Stromal cell of bone marrow (primary cell): ENCODE measurements at regions not wholly inside any gene's neighbourhood (a gene's known extent, or its start where the extent isn't known, plus 50 kb on each side); places are given as distances from the start of the nearest gene placed in this dataset.

Experiments
- DNase-seq: peaks from one replicate; pipeline ENCODE4 v3.0.0-alpha.2; 2012; ENCODE audit warnings: low read depth

DNA sequence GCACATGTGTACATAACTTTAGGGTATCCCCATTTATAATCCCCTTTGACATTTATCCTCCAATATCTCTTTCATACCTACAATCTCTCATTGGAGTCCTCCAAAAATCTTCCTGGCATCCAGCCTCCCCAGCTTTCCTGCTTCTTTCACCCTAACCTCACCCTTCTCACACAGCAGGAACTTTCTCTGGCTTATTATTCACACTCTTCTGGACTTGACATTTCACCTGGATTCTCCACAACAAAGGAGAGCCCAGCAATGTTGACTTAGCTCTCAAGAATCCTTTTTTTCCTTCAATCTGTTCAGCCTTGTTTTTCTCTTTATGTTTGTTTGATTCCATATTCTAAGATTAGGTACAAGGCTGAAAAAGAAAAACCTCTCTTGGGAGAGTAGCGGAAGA lies 783.6 kb upstream of the ACVR2A start:
- DNase-seq = no peak

- DNase-seq = no peak
Measured at GRCh38 chr2:147057892-147058490, 786.8 kb upstream of the ACVR2A start.

DNA sequence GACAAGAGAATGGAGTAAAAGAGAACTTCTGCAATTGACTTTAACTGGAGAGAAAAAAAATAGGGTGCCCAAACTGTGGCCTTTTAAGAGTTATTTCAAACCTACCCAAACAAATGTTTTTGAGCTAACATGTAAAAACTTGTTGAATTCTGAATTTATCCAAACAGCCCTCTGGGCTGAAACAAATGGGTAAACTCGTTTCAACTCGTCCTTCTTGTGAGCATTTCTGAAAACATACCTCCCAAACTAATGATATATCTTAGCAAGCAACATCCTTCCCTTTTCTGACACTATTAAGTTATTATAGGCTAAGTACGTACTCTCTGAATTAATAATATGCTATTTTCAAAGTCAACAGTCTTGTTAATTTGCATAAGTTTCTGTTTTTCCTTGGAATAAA lies 793.0 kb upstream of the ACVR2A start:
- DNase-seq = no peak

- DNase-seq = peak; percentile 25
Measured at GRCh38 chr2:147051248-147051647, 793.6 kb upstream of the ACVR2A start.

DNA sequence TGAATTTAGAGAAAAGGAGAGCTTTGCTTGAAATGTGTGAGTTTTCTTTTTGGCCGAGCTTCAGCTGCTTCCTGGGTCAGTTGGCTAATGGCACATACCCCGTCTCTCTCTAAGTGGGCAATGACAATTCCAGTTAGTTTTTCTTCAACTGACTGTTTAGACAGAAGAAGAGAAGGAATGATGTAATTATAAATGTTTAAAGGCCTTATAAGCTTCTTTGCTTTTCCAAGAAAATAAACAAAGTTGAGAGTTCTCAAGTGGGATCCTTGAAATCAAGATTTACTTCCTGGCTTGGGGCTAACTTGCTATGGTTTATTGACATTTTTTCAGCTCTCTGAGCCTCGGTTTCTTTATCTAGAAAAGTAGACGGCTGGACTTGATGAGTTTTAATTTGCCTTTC lies 794.9 kb upstream of the ACVR2A start:
- DNase-seq = no peak

GRCh38 chr2:147046473-147046872 lies 798.4 kb upstream of the ACVR2A start:
- no peak for DNase-seq

- DNase-seq = no peak
Measured at GRCh38 chr2:147045113-147045512, 799.7 kb upstream of the ACVR2A start.

GRCh38 chr2:147041121-147041494 lies 803.7 kb upstream of the ACVR2A start:
- DNase-seq = no peak

GRCh38 chr2:147040298-147041120 lies 804.3 kb upstream of the ACVR2A start:
- DNase-seq = no peak

- no peak for DNase-seq
Measured at GRCh38 chr2:147037048-147037447, 807.8 kb upstream of the ACVR2A start.

DNA sequence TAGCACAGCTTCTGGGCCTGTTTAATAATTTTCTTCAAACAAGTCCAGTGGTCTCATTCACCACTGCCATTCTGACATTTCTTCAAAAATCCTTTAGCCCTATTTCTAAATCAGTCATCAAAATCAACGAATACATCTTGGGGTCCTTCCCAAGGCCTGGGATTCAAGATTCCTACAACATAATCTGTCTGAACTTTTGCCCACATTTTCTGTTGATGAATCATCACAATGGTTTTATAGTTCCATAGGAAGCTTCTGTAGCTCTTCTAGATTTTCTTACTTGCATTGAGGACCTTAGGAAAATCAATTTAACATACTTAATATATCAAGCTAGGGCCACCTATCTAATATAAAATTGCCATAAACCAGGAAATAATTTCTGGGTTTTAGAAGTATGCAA lies 811.8 kb upstream of the ACVR2A start:
- no peak for DNase-seq

GRCh38 chr2:147031897-147032296 lies 812.9 kb upstream of the ACVR2A start:
- no peak for DNase-seq

DNA sequence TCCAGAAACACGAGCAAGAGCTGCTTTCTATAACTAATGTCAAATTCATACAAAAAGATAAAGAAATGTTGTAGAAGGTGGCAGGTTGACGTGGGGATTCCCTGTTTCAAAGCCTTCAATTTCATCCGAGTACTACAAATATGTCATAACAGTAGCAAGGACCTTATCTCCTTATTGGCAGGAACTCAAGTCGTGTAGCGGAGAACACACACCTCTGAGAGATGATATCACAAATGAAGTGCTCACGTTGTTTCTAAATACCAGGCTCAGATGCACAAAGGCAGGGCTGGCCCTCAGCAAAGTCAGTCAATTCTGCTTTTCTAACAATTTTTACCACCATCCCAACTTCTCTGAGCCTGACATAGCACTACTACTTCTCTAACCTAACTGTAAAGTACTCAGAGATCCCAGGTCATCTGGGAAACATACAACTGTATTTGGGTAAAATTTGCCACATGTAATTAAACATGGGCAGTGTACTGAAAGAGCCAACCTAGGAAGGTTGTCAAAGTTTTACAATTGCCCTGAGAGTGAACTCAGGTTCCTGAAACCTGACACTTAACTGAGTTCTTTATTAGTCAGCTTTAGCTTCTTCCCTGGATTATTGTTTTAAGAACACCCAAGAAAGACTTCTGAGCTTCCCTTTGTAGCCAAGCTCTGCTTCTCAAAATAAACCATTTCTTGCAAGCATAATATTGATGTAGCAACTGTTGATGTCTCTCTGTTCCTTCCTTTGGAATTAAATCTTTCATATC lies 813.7 kb upstream of the ACVR2A start:
- peak; percentile 61 for DNase-seq

DNA sequence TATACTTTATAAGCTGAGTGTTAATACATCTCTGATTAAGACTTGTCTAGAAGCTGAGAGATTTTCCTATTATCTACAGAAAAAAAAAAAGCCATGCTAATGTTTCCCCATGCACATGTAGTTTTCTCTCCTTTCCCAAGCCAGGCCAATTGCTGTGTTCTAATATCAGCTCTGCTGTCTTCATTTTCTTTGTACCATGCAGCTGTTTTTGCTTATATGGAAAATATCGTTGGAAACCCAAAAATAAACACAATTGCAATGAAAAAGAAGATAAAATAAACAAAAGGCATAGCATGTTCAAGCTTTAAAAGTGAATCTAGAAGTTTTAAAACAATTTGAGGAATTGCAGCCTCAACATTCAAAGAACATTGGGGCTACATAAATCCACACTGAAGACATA lies 817.4 kb upstream of the ACVR2A start:
- DNase-seq = no peak

GRCh38 chr2:147026664-147027295 lies 818.0 kb upstream of the ACVR2A start:
- peak; percentile 86 for DNase-seq

GRCh38 chr2:147025646-147026585 lies 818.9 kb upstream of the ACVR2A start:
- peak; percentile 83 for DNase-seq

- DNase-seq = no peak
Measured at GRCh38 chr2:147019311-147019710, 825.5 kb upstream of the ACVR2A start.

DNA sequence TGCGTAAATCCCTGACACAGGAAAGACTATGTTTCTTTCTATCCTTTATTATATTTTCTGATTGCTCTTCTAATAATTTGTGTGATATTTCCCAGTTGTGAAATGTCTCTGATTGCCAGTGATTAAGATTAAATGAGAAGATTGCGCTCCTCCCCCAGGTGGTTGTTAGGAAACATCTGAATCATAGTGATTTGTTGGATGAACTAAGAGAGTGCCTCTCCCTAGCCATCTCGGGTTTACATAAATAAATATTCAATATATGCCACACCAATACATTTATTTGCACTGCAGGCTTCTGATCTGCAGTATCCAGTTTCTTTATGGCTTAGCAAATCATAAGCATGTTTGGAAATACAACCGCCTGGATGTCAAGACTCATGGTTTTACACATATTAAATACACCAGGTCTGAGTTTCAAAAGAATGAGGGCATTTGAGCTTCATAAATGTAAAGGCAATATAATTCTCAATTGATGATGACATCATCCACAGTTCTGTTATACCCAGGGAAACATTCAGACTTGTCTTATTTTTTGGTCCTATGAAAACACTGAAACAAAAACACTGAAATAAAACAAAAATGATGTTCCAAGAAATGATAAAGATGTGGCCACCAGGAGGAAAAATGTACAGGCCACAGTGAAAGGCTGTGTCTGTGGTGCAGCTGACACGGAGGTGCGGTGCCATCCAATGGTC lies 826.7 kb upstream of the ACVR2A start:
- DNase-seq = no peak

- DNase-seq = no peak
Measured at GRCh38 chr2:147016181-147016580, 828.6 kb upstream of the ACVR2A start.

- no peak for DNase-seq
Measured at GRCh38 chr2:147015591-147015990, 829.2 kb upstream of the ACVR2A start.
